ENCODE measurements at regions not wholly inside any gene's neighbourhood (a gene's known extent, or its start where the extent isn't known, plus 50 kb on each side); places are given as distances from the start of the nearest gene placed in this dataset.

DNA sequence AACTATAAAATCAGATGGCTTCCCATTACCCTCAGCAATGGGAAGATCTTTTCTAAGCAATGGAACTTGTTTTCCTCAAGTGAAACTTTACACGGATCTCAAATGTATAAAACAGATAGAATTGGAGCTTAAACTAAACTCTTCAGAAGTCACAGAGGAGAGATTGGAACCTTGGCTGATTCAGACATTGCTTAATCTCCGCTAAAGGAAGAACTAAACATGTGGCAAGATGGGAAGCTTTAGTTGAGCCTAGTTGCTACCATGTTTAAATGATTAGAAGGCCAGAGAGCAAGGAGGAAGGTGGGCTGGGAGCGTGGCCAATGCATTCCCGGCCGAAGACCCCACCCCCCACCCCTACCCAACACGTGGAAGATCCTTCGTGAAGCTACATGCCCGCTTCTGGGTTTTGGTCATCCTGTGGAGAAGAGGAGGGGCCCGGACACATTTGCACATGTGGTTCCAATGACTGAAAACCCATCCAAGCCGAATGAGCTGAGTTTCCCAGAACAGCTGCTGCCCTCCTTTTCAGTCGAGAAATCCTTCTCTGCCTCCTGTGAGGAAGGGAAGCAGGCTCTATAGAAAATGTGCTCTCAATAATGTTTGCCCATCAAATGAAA is 164.3 kb downstream of the MIS18A start:
- BruUV-seq (replicated peaks): no TSS peak
- H3K27ac Mint-ChIP-seq (ENCODE audit: unreplicated experiment): no peak overlapping the region

DNA sequence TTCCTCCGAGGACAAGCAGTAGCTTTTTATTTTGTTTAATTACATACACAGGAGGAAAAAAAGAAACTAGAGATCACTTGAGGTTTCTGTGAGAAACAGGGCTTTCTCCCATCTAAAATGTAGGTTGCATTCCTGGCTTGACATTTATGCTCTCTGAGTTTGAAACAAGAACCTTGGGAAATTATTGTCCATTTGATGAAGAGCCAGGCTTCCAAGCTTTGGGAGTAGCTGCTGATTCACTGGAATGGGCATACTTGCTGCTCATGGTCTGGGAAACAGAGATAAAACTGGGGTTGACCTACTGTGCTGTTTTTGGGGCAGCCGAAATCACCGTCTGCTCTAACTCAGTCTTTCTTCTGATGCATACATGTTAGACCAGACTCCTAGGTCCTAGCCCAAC is 165.4 kb downstream of the MIS18A start:
- Mint-ChIP-seq H3K27me3 (ENCODE audit: unreplicated experiment) (peaks cover 53% of the 10 kb centered on the region), H3K36me3 (ENCODE audit: insufficient read depth, unreplicated experiment) (no peaks in the 10 kb centered on the region), H3K9me3 (ENCODE audit: low read depth, unreplicated experiment) (no peaks in the 10 kb centered on the region), H3K27ac (ENCODE audit: unreplicated experiment) (no peak overlapping the region), H3K4me1 (ENCODE audit: low read depth, unreplicated experiment) (no peaks in the 10 kb centered on the region), H3K4me3 (ENCODE audit: low read depth, unreplicated experiment) (no peak overlapping the region)
- TF ChIP-seq, protein P1, sequence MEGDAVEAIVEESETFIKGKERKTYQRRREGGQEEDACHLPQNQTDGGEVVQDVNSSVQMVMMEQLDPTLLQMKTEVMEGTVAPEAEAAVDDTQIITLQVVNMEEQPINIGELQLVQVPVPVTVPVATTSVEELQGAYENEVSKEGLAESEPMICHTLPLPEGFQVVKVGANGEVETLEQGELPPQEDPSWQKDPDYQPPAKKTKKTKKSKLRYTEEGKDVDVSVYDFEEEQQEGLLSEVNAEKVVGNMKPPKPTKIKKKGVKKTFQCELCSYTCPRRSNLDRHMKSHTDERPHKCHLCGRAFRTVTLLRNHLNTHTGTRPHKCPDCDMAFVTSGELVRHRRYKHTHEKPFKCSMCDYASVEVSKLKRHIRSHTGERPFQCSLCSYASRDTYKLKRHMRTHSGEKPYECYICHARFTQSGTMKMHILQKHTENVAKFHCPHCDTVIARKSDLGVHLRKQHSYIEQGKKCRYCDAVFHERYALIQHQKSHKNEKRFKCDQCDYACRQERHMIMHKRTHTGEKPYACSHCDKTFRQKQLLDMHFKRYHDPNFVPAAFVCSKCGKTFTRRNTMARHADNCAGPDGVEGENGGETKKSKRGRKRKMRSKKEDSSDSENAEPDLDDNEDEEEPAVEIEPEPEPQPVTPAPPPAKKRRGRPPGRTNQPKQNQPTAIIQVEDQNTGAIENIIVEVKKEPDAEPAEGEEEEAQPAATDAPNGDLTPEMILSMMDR (IDR thresholded peaks at IDR 0.05; ENCODE audit: unreplicated experiment): no peak
- intact Hi-C loops (cut with micrococcal nuclease; ENCODE audit: unreplicated experiment): no loop called here
- CTCF ChIA-PET: no interaction called here
- DNase-seq: no peak
- no TSS peak for BruUV-seq (replicated peaks)

More for the DNA sequence above, 164.3 kb downstream of the MIS18A start:
- TF ChIP-seq, protein P1 (IDR thresholded peaks at IDR 0.05; ENCODE audit: unreplicated experiment): no peak
- Mint-ChIP-seq H3K27me3 (ENCODE audit: unreplicated experiment) (peaks cover 51% of the 10 kb centered on the region), H3K4me3 (ENCODE audit: low read depth, unreplicated experiment) (no peak overlapping the region), H3K36me3 (ENCODE audit: insufficient read depth, unreplicated experiment) (no peaks in the 10 kb centered on the region), H3K9me3 (ENCODE audit: low read depth, unreplicated experiment) (no peaks in the 10 kb centered on the region), H3K4me1 (ENCODE audit: low read depth, unreplicated experiment) (no peaks in the 10 kb centered on the region)
- DNase-seq: no peak
- CTCF ChIA-PET: no interaction called here
- intact Hi-C loops (cut with micrococcal nuclease; ENCODE audit: unreplicated experiment): no loop called here

DNA sequence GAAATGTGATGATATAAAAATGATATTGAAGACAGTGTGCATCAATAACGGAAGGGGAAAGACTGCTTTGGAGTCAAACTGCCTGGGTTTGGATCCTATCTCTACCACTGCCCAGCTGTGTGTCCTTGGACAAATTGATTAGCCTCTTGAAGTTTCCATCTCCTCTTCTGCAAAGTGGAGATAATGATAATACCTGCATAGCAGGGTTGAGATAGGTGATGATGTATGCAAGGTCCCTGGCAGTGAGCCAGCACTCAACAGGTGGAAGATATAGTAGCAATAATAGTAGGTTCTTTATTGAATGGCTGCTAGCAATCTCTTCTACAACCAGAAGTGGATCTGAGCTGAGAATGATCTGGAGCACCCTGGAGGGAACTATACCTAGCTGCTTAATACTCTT is 166.7 kb downstream of the MIS18A start:
- no peaks in the 10 kb centered on the region for H3K9me3 Mint-ChIP-seq (ENCODE audit: low read depth, unreplicated experiment)
- peaks cover 45% of the 10 kb centered on the region for H3K27me3 Mint-ChIP-seq (ENCODE audit: unreplicated experiment)
- TF ChIP-seq, protein P1 (IDR thresholded peaks at IDR 0.05; ENCODE audit: unreplicated experiment): no peak
- CTCF ChIA-PET: interaction anchor here (0.5 kb wide), 1 partner anchor 84 kb away, joined by 9 read pairs; no protein-coding TSS in a partner anchor
- intact Hi-C loops (cut with micrococcal nuclease; ENCODE audit: unreplicated experiment): no loop called here
- no peak overlapping the region for H3K27ac Mint-ChIP-seq (ENCODE audit: unreplicated experiment)
- no peak for DNase-seq
- H3K4me3 Mint-ChIP-seq (ENCODE audit: low read depth, unreplicated experiment): no peak overlapping the region
- no peaks in the 10 kb centered on the region for H3K4me1 Mint-ChIP-seq (ENCODE audit: low read depth, unreplicated experiment)
- H3K36me3 Mint-ChIP-seq (ENCODE audit: insufficient read depth, unreplicated experiment): no peaks in the 10 kb centered on the region
- no TSS peak for BruUV-seq (replicated peaks)

DNA sequence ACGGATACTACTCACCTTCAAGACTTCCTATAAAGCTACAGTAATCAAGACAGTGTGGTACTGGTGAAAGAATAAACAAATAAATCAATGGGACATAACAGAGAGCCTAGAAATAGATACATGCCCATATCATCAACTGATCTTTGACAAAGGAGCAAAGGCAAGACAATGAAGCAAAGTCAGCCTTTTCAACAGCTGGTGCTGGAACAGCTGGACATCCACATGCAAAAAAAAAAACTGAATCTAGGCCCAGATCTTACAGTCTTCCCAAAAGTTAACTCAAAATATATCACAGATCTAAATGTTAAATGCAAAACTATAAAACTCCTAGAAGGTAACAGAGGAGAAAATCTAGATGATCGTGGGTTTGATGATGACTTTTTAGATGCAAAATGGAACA is 170.3 kb downstream of the MIS18A start:
- Mint-ChIP-seq H3K4me1 (ENCODE audit: low read depth, unreplicated experiment) (no peaks in the 10 kb centered on the region), H3K27ac (ENCODE audit: unreplicated experiment) (no peak overlapping the region), H3K9me3 (ENCODE audit: low read depth, unreplicated experiment) (no peaks in the 10 kb centered on the region), H3K4me3 (ENCODE audit: low read depth, unreplicated experiment) (no peak overlapping the region), H3K27me3 (ENCODE audit: unreplicated experiment) (peaks cover 75% of the 10 kb centered on the region), H3K36me3 (ENCODE audit: insufficient read depth, unreplicated experiment) (no peaks in the 10 kb centered on the region)
- TF ChIP-seq, protein P1 (IDR thresholded peaks at IDR 0.05; ENCODE audit: unreplicated experiment): no peak
- CTCF ChIA-PET: no interaction called here
- intact Hi-C loops (cut with micrococcal nuclease; ENCODE audit: unreplicated experiment): no loop called here
- no peak for DNase-seq
- no TSS peak for BruUV-seq (replicated peaks)
